K562 (cell line): ENCODE measurements at regions not wholly inside any gene's neighbourhood (a gene's known extent, or its start where the extent isn't known, plus 50 kb on each side); places are given as distances from the start of the nearest gene placed in this dataset.
"Not testable (repeated sequence)": the region's sequence is repeated elsewhere in the genome, so short reads cannot be mapped to it uniquely, and the experiment has no call there.

ENCODE experiments used
- ATAC-seq: fragments of 200-7000 bp; cut with Tn5 transposase; 3 replicates; pipeline ENCODE4 v1.9.1; 2020; ENCODE audit warnings: moderate library complexity
- BruUV-seq: library from RNA; stranded (reverse); fragments of 400-500 nt; replicated peaks from 2 replicates; lab custom pipeline; 2021; lab: Mats Ljungman, UMichigan
- CTCF ChIA-PET: fragments of 300-600 bp; formaldehyde crosslinking; extraction: SDS; loops from one replicate; lab custom pipeline; 2021; ENCODE audit warnings: low intra/inter-chr PET ratio; lab: Yijun Ruan, JAX
- POLR2A ChIA-PET: fragments of 300-600, 350-650 bp; sonication (Branson Sonifier 250); formaldehyde crosslinking; extraction: SDS; loops from one replicate; lab custom pipeline; 2021; ENCODE audit warnings: antibody characterized with exemption, inconsistent platforms; lab: Yijun Ruan, JAX
- DNase-seq, 4 experiments: peaks; one replicate each; pipeline versions ENCODE4 v3.0.0 to v3.0.0-alpha.2; 2011 to 2018; ENCODE audit warnings: low spot score in 3 of 4, mixed read lengths in 3 of 4; ENCODE audit errors: extremely low read depth in 1 of 4
- FAIRE-seq: peaks from 2 replicates; lab custom pipeline; 2011; peaks lifted over from hg19 to GRCh38; lab: Jason Lieb, UNC
- H2AFZ ChIP-seq: 2 replicates; pipeline ENCODE4 v1.6.0; 2011; ENCODE audit warnings: low read depth, low read length, control low read depth, inconsistent platforms
- H3K27ac ChIP-seq: fragments of 200-600 bp; 3 replicates; pipeline ENCODE4 v1.8.0; 2011; ENCODE audit warnings: low read depth, mild to moderate bottlenecking, control low read depth, inconsistent platforms, low read length, moderate library complexity, mixed read lengths; ENCODE audit errors: extremely low read depth
- H3K27me3 ChIP-seq, 2 experiments: fragments of 300-600 bp in 1 of 2; 2 replicates in 1 of 2; 3 replicates in 1 of 2; pipeline versions ENCODE4 v1.6.0 to v1.8.0; 2011; ENCODE audit warnings: inconsistent platforms in 2 of 2, low read length in 2 of 2, mild to moderate bottlenecking in 1 of 2, mixed read lengths in 1 of 2, moderate library complexity in 1 of 2; ENCODE audit not compliant: control insufficient read depth in 2 of 2, insufficient read depth in 2 of 2
- H3K36me3 ChIP-seq: fragments of 300-600 bp; 3 replicates; pipeline ENCODE4 v1.8.0; 2011; ENCODE audit warnings: mild to moderate bottlenecking, low read length, inconsistent platforms; ENCODE audit not compliant: control insufficient read depth, insufficient read depth
- H3K4me1 ChIP-seq, 2 experiments: fragments of 200-600 bp in 1 of 2; replicated peaks in 1 of 2; 2 replicates in 1 of 2; 3 replicates in 1 of 2; pipeline versions ENCODE4 v1.5.1 to v1.8.0; 2011; ENCODE audit warnings: inconsistent platforms in 2 of 2, low read length in 2 of 2, mild to moderate bottlenecking in 1 of 2, mixed read lengths in 1 of 2, moderate library complexity in 1 of 2; ENCODE audit not compliant: control insufficient read depth in 2 of 2, insufficient read depth in 2 of 2
- H3K4me2 ChIP-seq: 2 replicates; pipeline ENCODE4 v1.6.1; 2011; ENCODE audit warnings: low read length, control low read depth, inconsistent platforms, mixed read lengths; ENCODE audit not compliant: insufficient read depth
- H3K4me3 ChIP-seq: fragments of 200-600 bp; sonication (generic), shearing (Covaris generic); 2 replicates; pipeline ENCODE4 v1.5.1; 2016; ENCODE audit warnings: control low read depth, inconsistent platforms
- H3K79me2 ChIP-seq: fragments of 200-600 bp; 3 replicates; pipeline ENCODE4 v1.8.0; 2011; ENCODE audit warnings: low read length, inconsistent platforms; ENCODE audit not compliant: control insufficient read depth, insufficient read depth
- H3K9ac ChIP-seq, 2 experiments: 2 replicates each; pipeline versions ENCODE4 v1.6.0 to v1.6.1; 2011; ENCODE audit warnings: low read depth in 2 of 2, low read length in 2 of 2, control low read depth in 1 of 2, inconsistent platforms in 1 of 2, mild to moderate bottlenecking in 1 of 2, mixed read lengths in 1 of 2; ENCODE audit not compliant: insufficient read depth in 1 of 2
- H3K9me1 ChIP-seq: one replicate; pipeline ENCODE4 v1.6.0; 2011; ENCODE audit warnings: inconsistent platforms, mild to moderate bottlenecking, low read length, moderate library complexity; ENCODE audit not compliant: control insufficient read depth, insufficient read depth
- H3K9me3 ChIP-seq: replicated peaks from 2 replicates; pipeline ENCODE4 v1.5.1; 2011; ENCODE audit warnings: low read depth, low read length, inconsistent platforms; ENCODE audit not compliant: control insufficient read depth, insufficient read depth
- H4K20me1 ChIP-seq: replicated peaks from 2 replicates; pipeline ENCODE4 v1.6.1; 2011; ENCODE audit warnings: low read length, inconsistent platforms, mixed read lengths; ENCODE audit not compliant: control insufficient read depth, insufficient read depth
- ARHGAP35 ChIP-seq: fragments of 450-650 bp; IDR thresholded peaks from 2 replicates; pipeline ENCODE4 v1.6.1; 2018; ENCODE audit not compliant: partially characterized antibody
- FOXA3 ChIP-seq, 2 experiments: fragments of 450-650 bp in 1 of 2; sonication (generic) in 1 of 2; formaldehyde crosslinking; IDR thresholded peaks in 1 of 2; conservative IDR thresholded peaks in 1 of 2; 2 replicates each; pipeline versions ENCODE4 v1.4.0 to v1.8.0; 2020 to 2022; ENCODE audit warnings: mild to moderate bottlenecking in 2 of 2, missing genetic modification reagents in 1 of 2
- KLF6 ChIP-seq: fragments of 250-450 bp; sonication (Bioruptor Pico); IDR thresholded peaks from 2 replicates; pipeline ENCODE4 v1.4.0; 2020; ENCODE audit warnings: mild to moderate bottlenecking, moderate library complexity, borderline replicate concordance
- MAZ ChIP-seq, 2 experiments: fragments of 450-650 bp in 1 of 2; sonication (generic) in 1 of 2; formaldehyde crosslinking; IDR thresholded peaks in 1 of 2; conservative IDR thresholded peaks in 1 of 2; 2 replicates each; pipeline versions ENCODE4 v1.4.0 to v1.5.0; 2020; ENCODE audit warnings: mild to moderate bottlenecking in 1 of 2, missing genetic modification reagents in 1 of 2
- PHTF2 ChIP-seq: fragments of 250-450 bp; sonication (Bioruptor Pico); IDR thresholded peaks from 2 replicates; pipeline ENCODE4 v1.5.0; 2021; ENCODE audit warnings: mild to moderate bottlenecking
- ZBTB8A ChIP-seq: fragments of 450-650 bp; IDR thresholded peaks from 2 replicates; pipeline ENCODE4 v1.6.1; 2018; ENCODE audit warnings: mild to moderate bottlenecking, moderate library complexity; ENCODE audit not compliant: partially characterized antibody
- ZNF766 ChIP-seq: fragments of 200-800 bp; sonication (Bioruptor generic); conservative IDR thresholded peaks from 2 replicates; pipeline ENCODE4 v1.6.1; 2016; ENCODE audit warnings: missing genetic modification characterization, missing compliant biosample characterization
- WGBS: fragments of 100-300 bp; shearing (Covaris generic); methylation state at CpG from one replicate; pipeline ENCODE4 v1.1.6; 2016; ENCODE audit warnings: low coverage, mixed read lengths; ENCODE audit not compliant: insufficient coverage; ENCODE audit errors: missing lambda C conversion rate; 5-methylcytosine and 5-hydroxymethylcytosine counted together
- in situ Hi-C: fragments of 300-500 bp; cut with MboI; formaldehyde crosslinking; loops from 4 replicates; pipeline ENCODE4 v1.15.0; 2018; ENCODE audit warnings: inconsistent platforms, mixed read lengths
- intact Hi-C: fragments of 100-400 bp; cut with micrococcal nuclease; formaldehyde crosslinking; loops from 2 replicates; pipeline ENCODE4 v1.14.2; 2022
- TF ChIP-seq, protein P1 (sequence below): fragments of 250-450 bp; sonication (Bioruptor Pico); IDR thresholded peaks from 2 replicates; pipeline ENCODE4 v1.9.0; 2021; ENCODE audit warnings: mild to moderate bottlenecking
- TF ChIP-seq, protein P2 (sequence below), 2 experiments: fragments of 450-650 bp; IDR thresholded peaks; 2 replicates each; pipeline ENCODE4 v1.6.1; 2016
- TF ChIP-seq, protein P3 (sequence below): fragments of 250-450 bp; sonication (Bioruptor Pico); IDR thresholded peaks from 2 replicates; pipeline ENCODE4 v1.4.0; 2020; ENCODE audit warnings: borderline replicate concordance

DNA sequence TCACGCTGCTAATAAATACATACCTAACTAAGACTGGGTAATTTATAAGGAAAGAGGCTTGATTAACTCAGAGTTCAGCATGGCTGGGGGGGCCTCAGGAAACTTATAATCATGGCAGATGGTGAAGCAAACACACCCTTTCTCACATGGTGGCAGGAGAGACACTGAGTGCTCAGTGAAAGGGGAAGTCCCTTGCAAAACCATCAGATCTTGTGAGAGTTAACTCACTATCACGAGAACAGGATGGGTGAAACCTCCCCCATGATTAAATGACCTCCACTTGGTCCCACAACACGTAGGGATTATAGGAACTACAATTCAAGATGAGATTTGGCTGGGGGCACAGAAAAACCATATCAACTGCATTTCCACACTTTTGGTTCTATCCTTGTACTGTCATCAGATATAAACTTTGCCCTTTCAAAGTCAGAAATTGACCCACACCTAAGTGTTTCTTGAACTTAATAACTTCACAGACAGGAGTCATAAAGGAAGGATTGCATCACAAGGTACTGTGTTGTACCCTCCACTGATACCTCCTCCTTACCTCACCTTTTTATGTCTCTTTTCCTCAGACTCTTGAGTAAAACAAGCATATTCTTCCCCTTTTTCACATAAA, 319.1 kb upstream of the PIK3R1 start (continued):
- TF ChIP-seq, protein P1, sequence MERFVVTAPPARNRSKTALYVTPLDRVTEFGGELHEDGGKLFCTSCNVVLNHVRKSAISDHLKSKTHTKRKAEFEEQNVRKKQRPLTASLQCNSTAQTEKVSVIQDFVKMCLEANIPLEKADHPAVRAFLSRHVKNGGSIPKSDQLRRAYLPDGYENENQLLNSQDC, result no peak

DNA sequence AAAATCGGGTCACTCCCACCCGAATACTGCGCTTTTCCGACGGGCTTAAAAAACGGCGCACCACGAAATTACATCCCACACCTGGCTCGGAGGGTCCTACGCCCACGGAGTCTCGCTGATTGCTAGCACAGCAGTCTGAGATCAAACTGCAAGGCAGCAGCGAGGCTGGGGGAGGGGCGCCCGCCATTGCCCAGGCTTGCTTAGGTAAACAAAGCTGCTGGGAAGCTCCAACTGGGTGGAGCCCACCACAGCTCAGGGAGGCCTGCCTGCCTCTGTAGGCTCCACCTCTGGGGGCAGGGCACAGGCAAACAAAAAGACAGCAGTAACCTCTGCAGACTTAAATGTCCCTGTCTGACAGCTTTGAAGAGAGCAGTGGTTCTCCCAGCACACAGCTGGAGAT, 325.7 kb upstream of the PIK3R1 start:
- H3K27me3 ChIP-seq, H3K4me1 ChIP-seq, POLR2A ChIA-PET, H3K9me1 ChIP-seq, BruUV-seq, in situ Hi-C loops, DNase-seq, H2AFZ ChIP-seq, H4K20me1 ChIP-seq, H3K9ac ChIP-seq, ATAC-seq, FAIRE-seq, H3K27ac ChIP-seq: not testable (repeated sequence)
- whole genome bisulfite sequencing, result 3% methylated on average over 13 of the region's 15 CpGs
- H3K4me2 ChIP-seq, result peak overlapping the region; percentile 32; the same call in 1 of the 2 replicates
- TF ChIP-seq FOXA3 (CRISPR knock-in tag; conservative IDR thresholded peaks at IDR 0.05 in 1 of 2, IDR thresholded peaks at IDR 0.05 in 1 of 2), result peak in 1 of 2 experiments; percentile 91; a peak in 2 of 4 replicates
- TF ChIP-seq, all 486 proteins: peak for 1; not testable (repeated sequence) for 485
- H3K9me3 ChIP-seq, H3K79me2 ChIP-seq, H3K4me3 ChIP-seq, H3K36me3 ChIP-seq, intact Hi-C loops, CTCF ChIA-PET: not testable (repeated sequence)

DNA sequence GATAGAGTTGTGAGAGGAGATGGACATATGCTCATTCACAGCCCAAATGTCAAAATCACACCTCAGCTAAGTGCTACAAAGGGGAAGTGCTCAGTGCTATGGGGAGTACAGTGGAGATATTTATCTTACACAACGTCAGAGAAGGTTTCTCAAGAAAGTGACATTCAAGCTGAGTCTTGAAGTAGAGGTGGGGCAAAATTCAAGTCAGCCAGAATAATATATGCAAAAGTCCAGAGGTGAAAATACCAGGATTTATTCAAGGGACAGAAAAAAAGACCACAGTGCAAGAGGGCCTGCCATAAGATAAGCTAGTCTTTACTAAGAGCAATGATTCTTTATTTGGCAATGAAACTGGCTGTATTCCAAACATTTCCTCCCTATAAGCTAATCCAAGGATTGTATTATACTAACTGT, 327.8 kb upstream of the PIK3R1 start:
- Histone ChIP-seq H4K20me1 (no peaks in the 10 kb centered on the region), H2AFZ (no peak overlapping the region), H3K4me3 (no peak overlapping the region), H3K4me2 (no peak overlapping the region), H3K36me3 (no peaks in the 10 kb centered on the region), H3K9me3 (no peaks in the 10 kb centered on the region), H3K9ac (no peak overlapping the region), H3K9me1 (no peaks in the 10 kb centered on the region), H3K79me2 (no peaks in the 10 kb centered on the region), H3K4me1 (no peaks in the 10 kb centered on the region), H3K27me3 (no peaks in the 10 kb centered on the region), H3K27ac (no peak overlapping the region)
- POLR2A ChIA-PET, result interaction anchor here (0.6 kb wide), 1 partner anchor 56 kb away, joined by 3 read pairs; no protein-coding TSS in a partner anchor
- BruUV-seq, result no TSS peak
- in situ Hi-C loops (no loop called here), intact Hi-C loops (no loop called here)
- DNase-seq (no peak), FAIRE-seq (no peak), ATAC-seq (no peak)
- WGBS, result 0% methylated on average over 1 of the region's 1 CpG
- CTCF ChIA-PET, result no interaction called here
- TF ChIP-seq PHTF2 (CRISPR knock-in tag) (no peak), ARHGAP35 (no peak), ZBTB8A (no peak), KLF6 (CRISPR knock-in tag) (no peak), ZNF766 (CRISPR knock-in tag) (peak; percentile 83), MAZ (CRISPR knock-in tag; conservative IDR thresholded peaks at IDR 0.05 in 1 of 2, IDR thresholded peaks at IDR 0.05 in 1 of 2) (no peak)
- TF ChIP-seq, protein P2, sequence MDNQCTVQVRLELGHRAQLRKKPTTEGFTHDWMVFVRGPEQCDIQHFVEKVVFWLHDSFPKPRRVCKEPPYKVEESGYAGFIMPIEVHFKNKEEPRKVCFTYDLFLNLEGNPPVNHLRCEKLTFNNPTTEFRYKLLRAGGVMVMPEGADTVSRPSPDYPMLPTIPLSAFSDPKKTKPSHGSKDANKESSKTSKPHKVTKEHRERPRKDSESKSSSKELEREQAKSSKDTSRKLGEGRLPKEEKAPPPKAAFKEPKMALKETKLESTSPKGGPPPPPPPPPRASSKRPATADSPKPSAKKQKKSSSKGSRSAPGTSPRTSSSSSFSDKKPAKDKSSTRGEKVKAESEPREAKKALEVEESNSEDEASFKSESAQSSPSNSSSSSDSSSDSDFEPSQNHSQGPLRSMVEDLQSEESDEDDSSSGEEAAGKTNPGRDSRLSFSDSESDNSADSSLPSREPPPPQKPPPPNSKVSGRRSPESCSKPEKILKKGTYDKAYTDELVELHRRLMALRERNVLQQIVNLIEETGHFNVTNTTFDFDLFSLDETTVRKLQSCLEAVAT (IDR thresholded peaks at IDR 0.05), result no peak
- TF ChIP-seq, protein P3, sequence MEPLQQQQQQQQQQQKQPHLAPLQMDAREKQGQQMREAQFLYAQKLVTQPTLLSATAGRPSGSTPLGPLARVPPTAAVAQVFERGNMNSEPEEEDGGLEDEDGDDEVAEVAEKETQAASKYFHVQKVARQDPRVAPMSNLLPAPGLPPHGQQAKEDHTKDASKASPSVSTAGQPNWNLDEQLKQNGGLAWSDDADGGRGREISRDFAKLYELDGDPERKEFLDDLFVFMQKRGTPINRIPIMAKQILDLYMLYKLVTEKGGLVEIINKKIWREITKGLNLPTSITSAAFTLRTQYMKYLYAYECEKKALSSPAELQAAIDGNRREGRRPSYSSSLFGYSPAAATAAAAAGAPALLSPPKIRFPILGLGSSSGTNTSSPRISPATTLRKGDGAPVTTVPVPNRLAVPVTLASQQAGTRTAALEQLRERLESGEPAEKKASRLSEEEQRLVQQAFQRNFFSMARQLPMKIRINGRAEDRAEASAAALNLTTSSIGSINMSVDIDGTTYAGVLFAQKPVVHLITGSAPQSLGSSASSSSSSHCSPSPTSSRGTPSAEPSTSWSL (CRISPR knock-in tag), result no peak
